Body of pancreas (tissue), 4 donors: ENCODE measurements at regions not wholly inside any gene's neighbourhood (a gene's known extent, or its start where the extent isn't known, plus 50 kb on each side); places are given as distances from the start of the nearest gene placed in this dataset.
"Not testable (repeated sequence)": the region's sequence is repeated elsewhere in the genome, so short reads cannot be mapped to it uniquely, and the experiment has no call there.

Source experiments
- ATAC-seq: fragments of 150-250 bp; one replicate; pipeline ENCODE4 v1.9.1; 2016
- DNase-seq, 4 donors: peaks; one replicate each; pipeline ENCODE4 v3.0.0-alpha.2; 2019
- H3K27ac ChIP-seq, 4 donors: fragments of 200-600 bp; sonication (generic); 1 replicate in 3 of 4; 2 replicates in 1 of 4; pipeline versions ENCODE4 v1.5.1 to v1.6.1; 2016 to 2019; ENCODE audit warnings: mild to moderate bottlenecking in 1 of 4, mixed read lengths in 1 of 4, moderate library complexity in 1 of 4
- H3K27me3 ChIP-seq, 2 donors: fragments of 200-600 bp; sonication (generic); one replicate each; pipeline ENCODE4 v1.6.0; 2016; ENCODE audit warnings: mild to moderate bottlenecking in 1 of 2
- H3K36me3 ChIP-seq, 2 donors: fragments of 200-600 bp; sonication (generic); replicated peaks in 1 of 2; 2 replicates each; pipeline ENCODE4 v1.5.1; 2016; ENCODE audit warnings: low read depth in 2 of 2; ENCODE audit not compliant: insufficient read depth in 1 of 2
- H3K4me1 ChIP-seq: fragments of 200-600 bp; sonication (generic); one replicate; pipeline ENCODE4 v1.6.0; 2016
- H3K4me3 ChIP-seq, 2 donors: fragments of 200-600 bp; sonication (generic); 1 replicate in 1 of 2; 2 replicates in 1 of 2; pipeline ENCODE4 v1.5.1; 2016 to 2019
- H3K9me3 ChIP-seq, 3 donors: fragments of 200-600 bp; sonication (generic); 1 replicate in 2 of 3; 2 replicates in 1 of 3; pipeline ENCODE4 v1.5.1; 2016
- CTCF ChIP-seq, 7 experiments: fragments of 450-650 bp in 4 of 7; fragments of 200-600 bp in 3 of 7; sonication (generic) in 3 of 7; IDR thresholded peaks; one replicate each; pipeline ENCODE4 v1.5.1; 2016 to 2019; ENCODE audit warnings: antibody characterized with exemption in 7 of 7
- POLR2A ChIP-seq, 3 donors: fragments of 450-650 bp; IDR thresholded peaks; one replicate each; pipeline ENCODE4 v1.6.1; 2016; ENCODE audit warnings: antibody characterized with exemption in 3 of 3, mild to moderate bottlenecking in 2 of 3
- WGBS, 2 donors: methylation state at CpG; one replicate each; pipeline ENCODE4 v1.1.5; 2017; 5-methylcytosine and 5-hydroxymethylcytosine counted together
- intact Hi-C: fragments of 100-400 bp; cut with DNase I; formaldehyde crosslinking; loops from one replicate; pipeline ENCODE4 v1.15.1; 2023

GRCh38 chr7:45435131-45435530 is 139.0 kb upstream of the ADCY1 start:
- H3K4me3 ChIP-seq = no peak overlapping the region
- 55 to 61% methylated on average over 3 of the region's 3 CpGs for WGBS, 2 donors
- intact Hi-C loops = no loop called here
- DNase-seq = no peak
- ATAC-seq = no peak
- no peak for TF ChIP-seq CTCF (IDR thresholded peaks at IDR 0.05)
- no peak for TF ChIP-seq POLR2A (IDR thresholded peaks at IDR 0.05)
- H3K4me1 ChIP-seq = no peaks in the 10 kb centered on the region
- H3K9me3 ChIP-seq = no peaks in the 10 kb centered on the region
- H3K27ac ChIP-seq = no peak overlapping the region
- H3K27me3 ChIP-seq = no peaks in the 10 kb centered on the region
- H3K36me3 ChIP-seq = no peaks in the 10 kb centered on the region

GRCh38 chr7:45435846-45436245 is 138.3 kb upstream of the ADCY1 start:
- 73 to 88% methylated on average over 1 of the region's 1 CpG for WGBS, 2 donors
- ATAC-seq = no peak

GRCh38 chr7:45440776-45441175 is 133.4 kb upstream of the ADCY1 start:
- DNase-seq, H3K4me3 ChIP-seq, H3K36me3 ChIP-seq, H3K9me3 ChIP-seq, intact Hi-C loops, H3K27me3 ChIP-seq, ATAC-seq, H3K27ac ChIP-seq, H3K4me1 ChIP-seq: not testable (repeated sequence)
- WGBS, 2 donors = 67 to 77% methylated on average over 1 of the region's 1 CpG

More at GRCh38 chr7:45435846-45436245, 138.3 kb upstream of the ADCY1 start:
- DNase-seq = no peak
- intact Hi-C loops = no loop called here
- no peak overlapping the region for H3K4me3 ChIP-seq
- H3K27ac ChIP-seq = no peak overlapping the region
- no peaks in the 10 kb centered on the region for H3K9me3 ChIP-seq
- H3K36me3 ChIP-seq = no peaks in the 10 kb centered on the region
- H3K4me1 ChIP-seq = no peaks in the 10 kb centered on the region
- no peak for TF ChIP-seq CTCF (IDR thresholded peaks at IDR 0.05)
- no peak for TF ChIP-seq POLR2A (IDR thresholded peaks at IDR 0.05)
- H3K27me3 ChIP-seq = no peaks in the 10 kb centered on the region

- Histone ChIP-seq H3K27me3 (no peaks in the 10 kb centered on the region), H3K27ac (no peak overlapping the region), H3K9me3 (no peaks in the 10 kb centered on the region), H3K36me3 (no peaks in the 10 kb centered on the region), H3K4me3 (no peak overlapping the region), H3K4me1 (no peaks in the 10 kb centered on the region)
- TF ChIP-seq CTCF (IDR thresholded peaks at IDR 0.05) (no peak), POLR2A (IDR thresholded peaks at IDR 0.05) (no peak)
- 72 to 82% methylated on average over 1 of the region's 1 CpG for WGBS, 2 donors
- intact Hi-C loops = no loop called here
- ATAC-seq (no peak), DNase-seq (no peak)
These were observed 130.9 kb upstream of the ADCY1 start for GRCh38 chr7:45443263-45443662.

GRCh38 chr7:45446195-45446944 is 127.8 kb upstream of the ADCY1 start:
- peak in 1 of 4 donors; percentile 36 for DNase-seq
- Histone ChIP-seq H3K27me3 (no peaks in the 10 kb centered on the region), H3K27ac (no peak overlapping the region), H3K9me3 (no peaks in the 10 kb centered on the region), H3K36me3 (no peaks in the 10 kb centered on the region), H3K4me1 (no peaks in the 10 kb centered on the region), H3K4me3 (no peak overlapping the region)
- TF ChIP-seq POLR2A (IDR thresholded peaks at IDR 0.05) = no peak
- no peak for ATAC-seq
- WGBS, 2 donors = 60 to 65% methylated on average over 2 of the region's 2 CpGs
- intact Hi-C loops = no loop called here

GRCh38 chr7:45447296-45447695 is 126.9 kb upstream of the ADCY1 start:
- Histone ChIP-seq H3K27ac (no peak overlapping the region), H3K27me3 (no peaks in the 10 kb centered on the region), H3K36me3 (no peaks in the 10 kb centered on the region), H3K4me1 (no peaks in the 10 kb centered on the region), H3K9me3 (no peaks in the 10 kb centered on the region), H3K4me3 (no peak overlapping the region)
- 57% methylated on average over 1 of the region's 1 CpG for WGBS, 2 donors
- DNase-seq (no peak), ATAC-seq (no peak)
- TF ChIP-seq POLR2A (IDR thresholded peaks at IDR 0.05) (no peak), CTCF (IDR thresholded peaks at IDR 0.05) (no peak)
- intact Hi-C loops = no loop called here
